ENCODE measurements at regions not wholly inside any gene's neighbourhood (a gene's known extent, or its start where the extent isn't known, plus 50 kb on each side); places are given as distances from the start of the nearest gene placed in this dataset.

DNA sequence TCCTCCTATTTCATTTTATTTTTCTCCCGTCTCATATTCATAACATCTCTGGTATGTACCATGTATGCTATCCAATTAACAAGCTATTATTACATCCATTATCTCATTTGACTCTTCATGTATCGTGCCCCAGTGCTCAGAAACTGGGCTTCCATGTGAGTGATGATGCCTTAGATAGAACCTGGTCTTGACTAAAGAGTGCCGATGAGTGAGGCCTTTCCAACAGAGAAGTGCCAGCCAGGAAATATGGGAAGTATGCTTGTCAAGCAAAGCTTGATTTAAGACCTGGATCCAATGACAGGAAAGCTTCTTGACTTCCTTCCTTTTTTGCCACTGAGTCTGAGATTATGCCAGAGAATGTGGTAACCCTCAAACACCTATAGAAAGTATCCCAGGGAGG lies 371.7 kb upstream of the FGF13 start:
- no peak for TF ChIP-seq EZH2 (IDR thresholded peaks at IDR 0.05)
- TF ChIP-seq POLR2AphosphoS5 (IDR thresholded peaks at IDR 0.05; ENCODE audit: borderline replicate concordance, low read depth, low read length): no peak
- no peak for TF ChIP-seq FOXP2 (optimal IDR thresholded peaks at IDR 0.05; ENCODE audit: control extremely low read depth, extremely low read length, insufficient read depth)

Measured in SK-N-MC (cell line).